ENCODE measurements at regions not wholly inside any gene's neighbourhood (a gene's known extent, or its start where the extent isn't known, plus 50 kb on each side); places are given as distances from the start of the nearest gene placed in this dataset.

- no peak overlapping the region for H3K4me3 ChIP-seq (ENCODE audit: control insufficient read depth, low read depth, low read length)
- DNase-seq (ENCODE audit: low read depth), result peak; percentile 61
- no peak for TF ChIP-seq CTCF (conservative IDR thresholded peaks at IDR 0.05; ENCODE audit: control insufficient read depth, insufficient read depth, low read depth, low read length)
Measured at GRCh38 chr4:124890522-124890921, 178.0 kb upstream of the ANKRD50 start.

GRCh38 chr4:124887739-124888138, 175.2 kb upstream of the ANKRD50 start:
- no peak overlapping the region for H3K4me3 ChIP-seq (ENCODE audit: control insufficient read depth, low read depth, low read length)
- TF ChIP-seq CTCF (conservative IDR thresholded peaks at IDR 0.05; ENCODE audit: control insufficient read depth, insufficient read depth, low read depth, low read length), result no peak
- DNase-seq (ENCODE audit: low read depth), result no peak

DNA sequence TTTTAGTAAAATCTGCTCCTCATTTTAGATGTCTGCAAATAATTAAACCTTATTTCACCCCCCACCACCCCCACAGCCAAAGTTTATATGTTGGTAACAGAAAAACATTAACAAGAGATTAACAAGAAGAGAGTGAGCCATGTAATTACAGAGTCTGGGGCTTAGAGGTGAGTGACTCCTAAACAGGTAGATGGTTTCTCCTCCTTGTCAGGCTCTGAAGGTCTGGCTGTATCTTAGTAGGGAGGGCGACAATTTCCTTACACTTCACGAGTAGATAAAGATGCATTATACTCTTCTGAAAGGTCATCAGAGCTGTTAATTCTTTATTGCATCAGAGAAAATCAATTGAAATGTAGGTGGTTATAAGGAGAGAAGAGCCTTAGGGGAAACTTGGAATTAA, 171.8 kb upstream of the ANKRD50 start:
- TF ChIP-seq CTCF (conservative IDR thresholded peaks at IDR 0.05; ENCODE audit: control insufficient read depth, insufficient read depth, low read depth, low read length), result no peak
- no peak for DNase-seq (ENCODE audit: low read depth)
- no peak overlapping the region for H3K4me3 ChIP-seq (ENCODE audit: control insufficient read depth, low read depth, low read length)

DNA sequence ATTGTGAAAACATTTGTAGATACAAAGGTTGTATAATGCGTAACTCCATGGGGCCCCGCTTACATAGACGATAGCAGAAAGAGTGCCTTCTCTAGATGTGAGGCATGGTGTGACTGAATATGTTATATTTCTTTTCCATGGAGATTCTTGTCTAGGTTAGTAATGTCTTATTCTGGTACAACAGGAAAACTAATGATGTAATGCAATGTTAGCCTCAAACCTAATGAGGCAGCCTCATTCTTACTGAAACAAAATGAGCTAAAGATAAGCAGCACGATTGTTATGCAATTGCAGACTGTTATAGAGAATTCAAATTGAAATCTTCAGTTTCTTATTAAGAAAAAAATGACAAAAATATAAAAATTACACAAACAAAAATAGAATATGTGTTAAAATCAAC, 171.1 kb upstream of the ANKRD50 start:
- DNase-seq (ENCODE audit: low read depth), result no peak
- no peak for TF ChIP-seq CTCF (conservative IDR thresholded peaks at IDR 0.05; ENCODE audit: control insufficient read depth, insufficient read depth, low read depth, low read length)
- no peak overlapping the region for H3K4me3 ChIP-seq (ENCODE audit: control insufficient read depth, low read depth, low read length)

- no peak overlapping the region for H3K4me3 ChIP-seq (ENCODE audit: control insufficient read depth, low read depth, low read length)
- no peak for DNase-seq (ENCODE audit: low read depth)
Measured at GRCh38 chr4:124879195-124879594, 166.7 kb upstream of the ANKRD50 start.

DNA sequence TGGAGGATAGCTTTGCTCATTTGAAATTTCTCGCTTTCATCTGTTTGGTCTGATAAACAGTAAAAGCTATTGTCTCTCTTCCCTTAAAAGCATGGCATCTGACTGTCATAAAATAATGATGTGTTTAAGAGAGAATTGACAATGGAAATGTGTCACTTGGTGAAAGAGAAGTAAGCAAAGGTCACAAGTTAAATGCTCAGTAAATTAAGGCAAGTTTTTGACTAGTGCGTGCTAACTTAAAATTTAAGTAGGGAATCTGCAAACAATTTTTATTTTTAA, 161.6 kb upstream of the ANKRD50 start:
- DNase-seq (ENCODE audit: low read depth), result no peak
- no peak overlapping the region for H3K4me3 ChIP-seq (ENCODE audit: control insufficient read depth, low read depth, low read length)
- TF ChIP-seq CTCF (conservative IDR thresholded peaks at IDR 0.05; ENCODE audit: control insufficient read depth, insufficient read depth, low read depth, low read length), result no peak

More at GRCh38 chr4:124879195-124879594, 166.7 kb upstream of the ANKRD50 start:
- TF ChIP-seq CTCF (conservative IDR thresholded peaks at IDR 0.05; ENCODE audit: control insufficient read depth, insufficient read depth, low read depth, low read length), result no peak
